ENCODE measurements at regions not wholly inside any gene's neighbourhood (a gene's known extent, or its start where the extent isn't known, plus 50 kb on each side); places are given as distances from the start of the nearest gene placed in this dataset.

- POLR2A ChIA-PET (ENCODE audit: unreplicated experiment): no interaction called here
- intact Hi-C loops (cut with micrococcal nuclease): no loop called here
Measured at GRCh38 chr20:39799366-39799965, 837.3 kb downstream of the DHX35 start.

DNA sequence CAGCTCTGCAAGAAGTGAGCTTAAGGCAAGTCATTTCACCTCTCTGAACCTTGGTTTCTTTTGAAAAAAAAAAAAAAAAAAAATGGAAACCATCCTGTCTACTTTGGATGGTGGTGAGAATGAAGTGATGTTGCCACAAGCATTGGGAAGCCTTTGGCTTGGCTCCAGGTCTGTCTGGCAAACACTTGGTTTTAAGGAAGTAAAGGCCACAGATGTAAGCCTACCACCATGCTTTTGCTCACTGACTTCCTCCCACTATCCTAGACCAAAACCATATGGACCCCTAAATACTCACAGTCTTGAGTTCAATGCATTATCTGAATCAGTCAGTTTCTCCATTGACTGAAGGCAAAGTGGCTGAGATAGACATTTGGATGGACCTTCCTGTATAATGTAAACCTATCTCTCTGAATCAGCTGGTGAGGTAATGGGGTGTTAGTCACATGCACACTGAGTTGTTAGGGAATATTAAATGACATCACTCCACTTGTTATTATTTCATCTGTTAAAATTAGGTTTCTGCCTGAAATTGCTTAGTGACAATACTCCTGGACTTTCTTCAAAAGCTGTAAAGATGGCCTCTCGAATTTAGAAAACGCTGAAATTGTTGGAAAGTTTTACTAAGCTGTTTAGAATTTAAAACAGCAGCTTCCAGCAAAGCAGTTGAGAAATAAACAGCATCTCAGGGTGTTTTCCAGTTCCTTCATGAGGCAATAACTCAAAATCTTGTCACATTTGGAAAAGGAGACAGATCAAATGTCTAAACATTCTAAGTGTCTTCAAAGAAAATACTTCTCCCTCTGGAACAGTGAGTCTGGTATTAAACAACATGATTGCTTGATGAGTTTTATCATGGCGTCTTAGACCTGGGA is 833.5 kb downstream of the DHX35 start:
- no peaks in the 10 kb centered on the region for H3K36me3 ChIP-seq (ENCODE audit: low read depth, low read length)
- no peak for DNase-seq
- H4K20me1 ChIP-seq (ENCODE audit: low read length): no peaks in the 10 kb centered on the region
- H3K27me3 ChIP-seq (ENCODE audit: low read length): no peaks in the 10 kb centered on the region
- no TSS peak for BruUV-seq (replicated peaks)
- TF ChIP-seq EZH2phosphoT487 (IDR thresholded peaks at IDR 0.05; ENCODE audit: borderline replicate concordance, low read length) (no peak), CTCF (conservative IDR thresholded peaks at IDR 0.05; ENCODE audit: low read depth, low read length) (no peak)
- no peak overlapping the region for H3K4me3 ChIP-seq (ENCODE audit: low read length)
- no peaks in the 10 kb centered on the region for H3K9me2 ChIP-seq (replicated peaks; ENCODE audit: low read length)
- H2AFZ ChIP-seq (ENCODE audit: low read length): no peak overlapping the region
- no peaks in the 10 kb centered on the region for H3K4me1 ChIP-seq (ENCODE audit: insufficient read depth, low read length)
- ChIA-PET POLR2A (ENCODE audit: unreplicated experiment) (no interaction called here), CTCF (no interaction called here)
- H3K9ac ChIP-seq (ENCODE audit: low read length): no peak overlapping the region
- intact Hi-C loops (cut with micrococcal nuclease): no loop called here
- no peaks in the 10 kb centered on the region for H3K79me2 ChIP-seq (ENCODE audit: low read length)
- no peak overlapping the region for H3K27ac ChIP-seq (ENCODE audit: low read length)
- no peaks in the 10 kb centered on the region for H3F3A ChIP-seq (ENCODE audit: low read length, unreplicated experiment)
- no peak for ATAC-seq
- peaks cover 42% of the 10 kb centered on the region for H3K9me3 ChIP-seq (ENCODE audit: low read length)
- no peak overlapping the region for H3K4me2 ChIP-seq (ENCODE audit: low read length)

More at GRCh38 chr20:39799366-39799965, 837.3 kb downstream of the DHX35 start:
- Histone ChIP-seq H3K4me2 (ENCODE audit: low read length) (no peak overlapping the region), H4K20me1 (ENCODE audit: low read length) (no peaks in the 10 kb centered on the region), H3K9me2 (replicated peaks; ENCODE audit: low read length) (no peaks in the 10 kb centered on the region), H3K27me3 (ENCODE audit: low read length) (no peaks in the 10 kb centered on the region), H3K27ac (ENCODE audit: low read length) (no peak overlapping the region), H3K79me2 (ENCODE audit: low read length) (no peaks in the 10 kb centered on the region), H3F3A (ENCODE audit: low read length, unreplicated experiment) (no peaks in the 10 kb centered on the region), H3K36me3 (ENCODE audit: low read depth, low read length) (no peaks in the 10 kb centered on the region), H3K4me1 (ENCODE audit: insufficient read depth, low read length) (no peaks in the 10 kb centered on the region), H3K4me3 (ENCODE audit: low read length) (no peak overlapping the region), H2AFZ (ENCODE audit: low read length) (no peak overlapping the region), H3K9me3 (ENCODE audit: low read length) (peaks cover 32% of the 10 kb centered on the region), H3K9ac (ENCODE audit: low read length) (no peak overlapping the region)
- TF ChIP-seq CTCF (conservative IDR thresholded peaks at IDR 0.05; ENCODE audit: low read depth, low read length): no peak
- no peak for TF ChIP-seq EZH2 (IDR thresholded peaks at IDR 0.05; ENCODE audit: low read length, unreplicated experiment)
- no peak for TF ChIP-seq EZH2phosphoT487 (IDR thresholded peaks at IDR 0.05; ENCODE audit: borderline replicate concordance, low read length)
- no peak for ATAC-seq
- DNase-seq: no peak
- CTCF ChIA-PET: no interaction called here
- no TSS peak for BruUV-seq (replicated peaks)

- no peaks in the 10 kb centered on the region for H3K27me3 ChIP-seq (ENCODE audit: low read length)
- H3K4me2 ChIP-seq (ENCODE audit: low read length): no peak overlapping the region
- ATAC-seq: no peak
- BruUV-seq (replicated peaks): no TSS peak
- POLR2A ChIA-PET (ENCODE audit: unreplicated experiment): no interaction called here
- no peak overlapping the region for H2AFZ ChIP-seq (ENCODE audit: low read length)
- intact Hi-C loops (cut with micrococcal nuclease): no loop called here
- H3K4me1 ChIP-seq (ENCODE audit: insufficient read depth, low read length): no peaks in the 10 kb centered on the region
- DNase-seq: no peak
- H3K9me3 ChIP-seq (ENCODE audit: low read length): peaks cover 41% of the 10 kb centered on the region; the same call in 1 of the 2 replicates
- H3K79me2 ChIP-seq (ENCODE audit: low read length): no peaks in the 10 kb centered on the region
- no peak overlapping the region for H3K4me3 ChIP-seq (ENCODE audit: low read length)
- H3K27ac ChIP-seq (ENCODE audit: low read length): no peak overlapping the region
- H3K9me2 ChIP-seq (replicated peaks; ENCODE audit: low read length): no peaks in the 10 kb centered on the region
- no peaks in the 10 kb centered on the region for H3F3A ChIP-seq (ENCODE audit: low read length, unreplicated experiment)
- H4K20me1 ChIP-seq (ENCODE audit: low read length): no peaks in the 10 kb centered on the region
- CTCF ChIA-PET: no interaction called here
- TF ChIP-seq CTCF (conservative IDR thresholded peaks at IDR 0.05; ENCODE audit: low read depth, low read length): no peak
- TF ChIP-seq EZH2phosphoT487 (IDR thresholded peaks at IDR 0.05; ENCODE audit: borderline replicate concordance, low read length): no peak
- no peak for TF ChIP-seq EZH2 (IDR thresholded peaks at IDR 0.05; ENCODE audit: low read length, unreplicated experiment)
- H3K36me3 ChIP-seq (ENCODE audit: low read depth, low read length): no peaks in the 10 kb centered on the region
- H3K9ac ChIP-seq (ENCODE audit: low read length): no peak overlapping the region
Measured at GRCh38 chr20:39792334-39792733, 830.2 kb downstream of the DHX35 start.
